Astrocyte of the cerebellum (primary cell): ENCODE measurements at regions not wholly inside any gene's neighbourhood (a gene's known extent, or its start where the extent isn't known, plus 50 kb on each side); places are given as distances from the start of the nearest gene placed in this dataset.

Experiments
- DNase-seq: peaks from one replicate; pipeline ENCODE4 v3.0.0-alpha.2; 2011; ENCODE audit warnings: low read depth
- H3K4me3 ChIP-seq: 2 replicates; pipeline ENCODE4 v1.5.1; 2011; ENCODE audit warnings: mild to moderate bottlenecking, low read depth, low read length, moderate library complexity
- CTCF ChIP-seq: IDR thresholded peaks from 2 replicates; pipeline ENCODE4 v1.5.1; 2012; ENCODE audit warnings: low read length, low read depth, moderate library complexity, mild to moderate bottlenecking; ENCODE audit errors: missing control alignments
- in situ Hi-C: cut with HindIII; loops from 2 replicates; pipeline ENCODE4 v1.10.0; 2017; ENCODE audit warnings: low sequenced_read_pairs

DNA sequence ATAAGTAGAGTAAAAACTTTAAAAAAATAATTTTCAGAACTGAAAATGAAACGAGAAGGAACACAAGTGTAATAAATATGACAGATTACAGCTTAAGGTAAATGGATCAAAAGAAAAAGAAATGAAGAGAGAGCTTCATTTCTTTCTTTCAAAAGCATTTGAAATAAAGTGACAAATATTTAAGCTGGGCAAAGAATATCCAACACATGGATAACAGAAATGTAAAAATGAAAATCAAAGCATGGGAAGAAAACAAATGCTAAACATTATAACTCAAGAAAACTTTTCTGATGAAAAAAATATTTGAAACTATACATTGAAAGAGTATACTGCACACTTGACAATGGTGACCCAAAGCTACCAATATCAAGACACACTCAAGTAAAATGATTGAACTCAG, 143.6 kb upstream of the IRX5 start:
- TF ChIP-seq CTCF = no peak
- in situ Hi-C loops = no loop called here
- no peak overlapping the region for H3K4me3 ChIP-seq
- no peak for DNase-seq

DNA sequence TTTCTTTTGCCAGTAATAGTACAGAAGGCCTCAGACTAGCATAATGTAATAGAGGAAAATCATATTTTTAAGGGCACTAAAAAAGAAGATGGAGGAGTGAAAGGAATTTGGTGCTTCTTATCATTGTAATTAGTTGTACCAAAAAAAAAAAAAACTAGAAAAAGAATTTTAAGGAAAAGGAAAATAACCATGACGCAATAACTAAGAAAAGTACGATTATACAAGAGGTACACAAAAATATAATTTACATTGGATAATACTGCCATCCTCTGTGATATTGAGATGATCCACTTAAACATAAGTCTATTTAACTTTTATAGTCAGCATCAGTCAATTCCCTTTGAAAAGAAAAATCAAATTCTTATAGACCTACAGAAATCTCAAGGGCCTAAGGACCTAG, 146.7 kb upstream of the IRX5 start:
- TF ChIP-seq CTCF = no peak
- no peak overlapping the region for H3K4me3 ChIP-seq
- DNase-seq = no peak
- in situ Hi-C loops = no loop called here

DNA sequence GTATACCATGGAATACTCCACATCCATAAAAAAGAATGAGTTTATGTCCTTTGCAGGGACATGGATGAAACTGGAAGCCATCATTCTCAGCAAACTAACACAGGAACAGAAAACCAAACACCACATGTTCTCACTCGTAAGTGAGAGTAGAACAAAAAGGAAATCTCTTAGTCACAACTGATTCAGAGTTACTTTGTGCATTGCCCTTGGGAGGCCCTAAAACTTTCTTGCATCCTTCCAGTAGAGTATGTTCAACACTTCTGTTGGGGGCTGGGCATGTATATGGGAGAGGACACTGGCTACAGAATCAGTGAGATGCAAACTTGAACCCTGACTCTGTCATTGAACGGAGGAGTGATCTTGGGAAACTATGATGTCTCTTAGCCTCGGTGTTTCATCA, 147.4 kb upstream of the IRX5 start:
- no peak for TF ChIP-seq CTCF
- no peak for DNase-seq

DNA sequence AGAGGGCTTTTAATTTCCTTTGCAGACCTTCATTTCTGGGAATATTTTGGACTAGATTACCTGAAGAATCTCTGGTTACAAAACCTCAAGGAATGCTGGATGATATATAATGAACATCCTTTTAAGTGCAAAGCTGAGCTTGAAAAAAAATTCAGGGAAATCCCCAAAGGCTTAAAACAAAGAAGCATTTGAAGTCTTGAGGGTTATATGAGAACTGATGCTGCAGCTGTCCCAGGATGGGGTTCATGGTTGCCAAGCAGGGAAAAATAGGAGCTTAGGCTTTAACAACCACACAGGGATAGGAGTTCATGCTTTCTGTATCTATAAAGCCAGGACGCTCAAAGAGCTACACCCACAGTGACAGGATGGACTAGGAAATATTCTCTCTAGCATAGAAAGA, 150.4 kb upstream of the IRX5 start:
- TF ChIP-seq CTCF = no peak
- H3K4me3 ChIP-seq = no peak overlapping the region
- in situ Hi-C loops = no loop called here
- no peak for DNase-seq

More for the DNA sequence above, 147.4 kb upstream of the IRX5 start:
- no peak overlapping the region for H3K4me3 ChIP-seq
- in situ Hi-C loops = no loop called here

- DNase-seq = no peak
- in situ Hi-C loops = no loop called here
- no peak for TF ChIP-seq CTCF
Observed at GRCh38 chr16:54779549-54779948, 151.1 kb upstream of the IRX5 start.

DNA sequence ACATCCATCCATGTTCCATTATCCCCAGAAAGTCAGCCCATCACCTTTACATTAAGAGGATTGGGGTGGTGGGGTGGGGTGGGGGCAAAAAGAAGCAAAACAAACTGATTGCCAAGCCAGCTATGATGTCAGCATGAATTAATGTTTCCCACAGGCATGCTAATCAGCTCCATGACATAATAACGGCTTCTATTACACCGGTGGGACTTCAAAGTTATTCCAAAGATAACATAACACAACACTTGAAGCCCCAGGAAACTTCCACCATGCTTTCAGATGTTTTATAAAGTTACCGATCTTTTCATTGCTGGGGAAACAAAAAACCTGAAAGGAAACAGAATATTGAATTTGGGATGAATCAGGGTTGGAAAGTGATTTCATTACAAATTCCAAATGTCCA, 155.9 kb upstream of the IRX5 start:
- in situ Hi-C loops = no loop called here
- no peak overlapping the region for H3K4me3 ChIP-seq
- DNase-seq = peak; percentile 43
- no peak for TF ChIP-seq CTCF

More at GRCh38 chr16:54779549-54779948, 151.1 kb upstream of the IRX5 start:
- H3K4me3 ChIP-seq = no peak overlapping the region

- DNase-seq = no peak
- in situ Hi-C loops = no loop called here
- no peak for TF ChIP-seq CTCF
- no peak overlapping the region for H3K4me3 ChIP-seq
Observed at GRCh38 chr16:54772400-54772799, 158.3 kb upstream of the IRX5 start.
